HepG2 (cell line): ENCODE measurements at regions not wholly inside any gene's neighbourhood (a gene's known extent, or its start where the extent isn't known, plus 50 kb on each side); places are given as distances from the start of the nearest gene placed in this dataset.

Source experiments
- CHCHD3 ChIP-seq: sonication (generic); formaldehyde crosslinking; IDR thresholded peaks from 2 replicates; pipeline ENCODE4 v1.8.0; 2022; ENCODE audit warnings: mild to moderate bottlenecking, missing genetic modification reagents, moderate library complexity
- DZIP1 ChIP-seq: sonication (generic); formaldehyde crosslinking; IDR thresholded peaks from 2 replicates; pipeline ENCODE4 v1.5.0; 2020; ENCODE audit warnings: mild to moderate bottlenecking, missing genetic modification reagents
- GLI4 ChIP-seq: sonication (generic); formaldehyde crosslinking; IDR thresholded peaks from 2 replicates; pipeline ENCODE4 v1.5.1; 2020; ENCODE audit warnings: missing genetic modification reagents, mild to moderate bottlenecking, moderate library complexity, borderline replicate concordance
- IRX3 ChIP-seq: sonication (generic); formaldehyde crosslinking; IDR thresholded peaks from 2 replicates; pipeline ENCODE4 v1.8.1; 2023; ENCODE audit warnings: mild to moderate bottlenecking, low read depth, missing genetic modification reagents, borderline replicate concordance
- NR2F6 ChIP-seq, 2 experiments: IDR thresholded peaks; 2 replicates each; pipeline ENCODE4 v1.6.1; 2016; ENCODE audit warnings: antibody characterized with exemption in 1 of 2, mild to moderate bottlenecking in 1 of 2
- PCBP1 ChIP-seq: fragments of 200-400 bp; formaldehyde crosslinking; IDR thresholded peaks from 2 replicates; pipeline ENCODE4 v1.6.1; 2017; ENCODE audit warnings: mild to moderate bottlenecking, low read depth, low read length, borderline replicate concordance
- POLR2AphosphoS2 ChIP-seq: IDR thresholded peaks from 2 replicates; pipeline ENCODE4 v1.6.1; 2011; ENCODE audit warnings: low read depth, low read length, improper control_type of control experiment
- RORA ChIP-seq: sonication (generic); formaldehyde crosslinking; IDR thresholded peaks from 2 replicates; pipeline ENCODE4 v1.5.0; 2020; ENCODE audit warnings: mild to moderate bottlenecking, missing genetic modification reagents, moderate library complexity
- RXRB ChIP-seq: IDR thresholded peaks from 2 replicates; pipeline ENCODE4 v1.6.1; 2016; ENCODE audit warnings: borderline replicate concordance, missing genetic modification reagents, missing compliant biosample characterization
- SCMH1 ChIP-seq: sonication (generic); formaldehyde crosslinking; IDR thresholded peaks from 2 replicates; pipeline ENCODE4 v1.9.0; 2021; ENCODE audit warnings: missing genetic modification reagents, mild to moderate bottlenecking, borderline replicate concordance
- SMYD3 ChIP-seq: sonication (generic); formaldehyde crosslinking; IDR thresholded peaks from 2 replicates; pipeline ENCODE4 v1.8.1; 2023; ENCODE audit warnings: mild to moderate bottlenecking, missing genetic modification reagents
- SRF ChIP-seq: IDR thresholded peaks from 2 replicates; pipeline ENCODE4 v1.6.1; 2011; ENCODE audit warnings: mild to moderate bottlenecking, low read depth, low read length, moderate library complexity
- ZBTB2 ChIP-seq: sonication (generic); formaldehyde crosslinking; IDR thresholded peaks from 2 replicates; pipeline ENCODE4 v1.8.0; 2022; ENCODE audit warnings: low read depth, missing genetic modification reagents
- ZBTB7A ChIP-seq: sonication (generic); formaldehyde crosslinking; IDR thresholded peaks from 2 replicates; pipeline ENCODE4 v1.8.0; 2022; ENCODE audit warnings: mild to moderate bottlenecking, missing genetic modification reagents
- ZNF160 ChIP-seq: sonication (generic); formaldehyde crosslinking; IDR thresholded peaks from 2 replicates; pipeline ENCODE4 v1.8.0; 2022; ENCODE audit warnings: mild to moderate bottlenecking, inconsistent platforms, missing genetic modification reagents
- ZNF256 ChIP-seq: sonication (generic); formaldehyde crosslinking; conservative IDR thresholded peaks from 2 replicates; pipeline ENCODE4 v1.4.0; 2020; ENCODE audit warnings: missing genetic modification reagents
- ZNF446 ChIP-seq: sonication (generic); formaldehyde crosslinking; IDR thresholded peaks from 2 replicates; pipeline ENCODE4 v1.5.0; 2020; ENCODE audit warnings: mild to moderate bottlenecking, missing genetic modification reagents
- ZNF552 ChIP-seq: sonication (generic); formaldehyde crosslinking; IDR thresholded peaks from 2 replicates; pipeline ENCODE4 v1.9.0; 2022; ENCODE audit warnings: missing genetic modification reagents, mild to moderate bottlenecking, borderline replicate concordance
- ZNF563 ChIP-seq: sonication (generic); formaldehyde crosslinking; IDR thresholded peaks from 2 replicates; pipeline ENCODE4 v1.8.0; 2022; ENCODE audit warnings: mild to moderate bottlenecking, moderate library complexity, missing genetic modification reagents
- ZNF572 ChIP-seq: sonication (generic); formaldehyde crosslinking; IDR thresholded peaks from 2 replicates; pipeline ENCODE4 v1.5.1; 2020; ENCODE audit warnings: mild to moderate bottlenecking, missing genetic modification reagents
- ZNF776 ChIP-seq: sonication (generic); formaldehyde crosslinking; IDR thresholded peaks from 2 replicates; pipeline ENCODE4 v1.4.0; 2020; ENCODE audit warnings: mild to moderate bottlenecking, missing genetic modification reagents
- ZSCAN9 ChIP-seq: IDR thresholded peaks from 2 replicates; pipeline ENCODE4 v1.6.1; 2016; ENCODE audit warnings: borderline replicate concordance
- TF ChIP-seq, protein P1 (sequence below): sonication (generic); formaldehyde crosslinking; IDR thresholded peaks from 2 replicates; pipeline ENCODE4 v1.5.1; 2020; ENCODE audit warnings: mild to moderate bottlenecking, missing genetic modification reagents, borderline replicate concordance
- TF ChIP-seq, protein P2 (sequence below): sonication (generic); formaldehyde crosslinking; IDR thresholded peaks from 2 replicates; pipeline ENCODE4 v1.5.0; 2020; ENCODE audit warnings: missing genetic modification reagents
- TF ChIP-seq, protein P3 (sequence below): sonication (generic); formaldehyde crosslinking; IDR thresholded peaks from 2 replicates; pipeline ENCODE4 v1.5.0; 2020; ENCODE audit warnings: missing genetic modification reagents

- TF ChIP-seq DZIP1 (CRISPR knock-in tag) (no peak), ZNF572 (no peak), ZBTB2 (CRISPR knock-in tag) (no peak), PCBP1 (no peak), CHCHD3 (CRISPR knock-in tag) (no peak), POLR2AphosphoS2 (no peak), ZNF160 (no peak), RXRB (CRISPR knock-in tag) (peak; percentile 97), ZSCAN9 (CRISPR knock-in tag) (peak; percentile 45; the same call in 1 of the 2 replicates), ZNF552 (CRISPR knock-in tag) (no peak), ZNF563 (peak; percentile 41; the same call in 1 of the 2 replicates), RORA (CRISPR knock-in tag) (no peak), SMYD3 (CRISPR knock-in tag) (no peak), SCMH1 (no peak), NR2F6 (IDR thresholded peaks at IDR 0.05) (peak; percentile 33; the same call in 1 of the 2 replicates), NR2F6 (CRISPR knock-in tag; IDR thresholded peaks at IDR 0.05) (peak; percentile 71), IRX3 (CRISPR knock-in tag) (no peak), SRF (no peak), ZNF446 (CRISPR knock-in tag) (no peak), ZNF256 (CRISPR knock-in tag) (no peak; the same call in 1 of the 2 replicates), ZNF776 (CRISPR knock-in tag) (no peak), ZBTB7A (CRISPR knock-in tag) (no peak), GLI4 (CRISPR knock-in tag) (no peak)
- TF ChIP-seq, protein P1, sequence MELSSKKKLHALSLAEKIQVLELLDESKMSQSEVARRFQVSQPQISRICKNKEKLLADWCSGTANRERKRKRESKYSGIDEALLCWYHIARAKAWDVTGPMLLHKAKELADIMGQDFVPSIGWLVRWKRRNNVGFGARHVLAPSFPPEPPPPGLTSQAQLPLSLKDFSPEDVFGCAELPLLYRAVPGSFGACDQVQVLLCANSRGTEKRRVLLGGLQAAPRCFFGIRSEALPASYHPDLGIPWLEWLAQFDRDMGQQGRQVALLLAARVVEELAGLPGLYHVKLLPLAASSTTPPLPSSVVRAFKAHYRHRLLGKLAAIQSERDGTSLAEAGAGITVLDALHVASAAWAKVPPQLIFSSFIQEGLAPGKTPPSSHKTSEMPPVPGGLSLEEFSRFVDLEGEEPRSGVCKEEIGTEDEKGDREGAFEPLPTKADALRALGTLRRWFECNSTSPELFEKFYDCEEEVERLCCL (CRISPR knock-in tag), result no peak
- TF ChIP-seq, protein P2, sequence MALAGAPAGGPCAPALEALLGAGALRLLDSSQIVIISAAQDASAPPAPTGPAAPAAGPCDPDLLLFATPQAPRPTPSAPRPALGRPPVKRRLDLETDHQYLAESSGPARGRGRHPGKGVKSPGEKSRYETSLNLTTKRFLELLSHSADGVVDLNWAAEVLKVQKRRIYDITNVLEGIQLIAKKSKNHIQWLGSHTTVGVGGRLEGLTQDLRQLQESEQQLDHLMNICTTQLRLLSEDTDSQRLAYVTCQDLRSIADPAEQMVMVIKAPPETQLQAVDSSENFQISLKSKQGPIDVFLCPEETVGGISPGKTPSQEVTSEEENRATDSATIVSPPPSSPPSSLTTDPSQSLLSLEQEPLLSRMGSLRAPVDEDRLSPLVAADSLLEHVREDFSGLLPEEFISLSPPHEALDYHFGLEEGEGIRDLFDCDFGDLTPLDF (CRISPR knock-in tag), result 0 out of 2 replicates have a peak, but pooled peaks have one; percentile 21
- TF ChIP-seq, protein P3, sequence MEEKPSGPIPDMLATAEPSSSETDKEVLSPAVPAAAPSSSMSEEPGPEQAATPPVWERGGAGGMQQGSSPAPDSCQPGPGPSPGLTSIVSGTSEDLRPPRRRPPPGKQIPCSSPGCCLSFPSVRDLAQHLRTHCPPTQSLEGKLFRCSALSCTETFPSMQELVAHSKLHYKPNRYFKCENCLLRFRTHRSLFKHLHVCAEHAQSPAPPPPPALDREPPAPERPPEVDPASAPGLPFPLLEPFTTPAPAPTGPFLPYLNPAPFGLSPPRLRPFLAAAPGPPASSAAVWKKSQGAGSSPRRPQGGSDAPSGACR, result peak; percentile 80; the same call in 1 of the 2 replicates
Measured at GRCh38 chr1:67552336-67552759, 122.1 kb upstream of the SERBP1 start (continued).
